ENCODE measurements at regions not wholly inside any gene's neighbourhood (a gene's known extent, or its start where the extent isn't known, plus 50 kb on each side); places are given as distances from the start of the nearest gene placed in this dataset.

GRCh38 chr16:51731160-51731559 is 580.1 kb upstream of the SALL1 start:
- no peak for DNase-seq
- in situ Hi-C loops (cut with MboI; ENCODE audit: low pct_unique_long_range_greater_than_20kb, low sequenced_read_pairs) = no loop called here

GRCh38 chr16:51723036-51723724 is 572.1 kb upstream of the SALL1 start:
- DNase-seq = no peak
- in situ Hi-C loops (cut with MboI; ENCODE audit: low pct_unique_long_range_greater_than_20kb, low sequenced_read_pairs) = no loop called here

DNA sequence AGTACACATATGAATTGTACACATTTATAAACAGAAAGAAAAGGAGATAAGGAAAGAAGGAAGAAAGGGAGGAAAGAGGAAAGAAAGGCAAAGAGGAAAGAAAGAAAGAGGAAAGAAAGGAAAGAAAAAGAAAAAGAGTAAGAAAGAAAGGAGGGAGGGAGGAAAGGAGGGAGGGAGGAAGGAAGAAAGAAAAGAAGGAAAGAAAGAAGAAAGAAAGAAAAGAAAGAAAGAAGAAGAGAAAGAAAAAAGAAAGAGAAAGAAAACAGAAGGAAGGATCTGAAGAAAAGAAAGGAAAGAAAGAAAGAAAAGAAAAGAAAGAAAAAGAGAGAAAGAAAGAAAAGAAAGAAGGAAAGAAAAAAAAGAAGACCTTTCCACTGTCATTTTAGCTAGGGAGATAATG is 571.4 kb upstream of the SALL1 start:
- in situ Hi-C loops (cut with MboI; ENCODE audit: low pct_unique_long_range_greater_than_20kb, low sequenced_read_pairs) = no loop called here
- DNase-seq = no peak

GRCh38 chr16:51719376-51719775 is 568.3 kb upstream of the SALL1 start:
- no peak for DNase-seq
- in situ Hi-C loops (cut with MboI; ENCODE audit: low pct_unique_long_range_greater_than_20kb, low sequenced_read_pairs) = no loop called here

- DNase-seq = no peak
- in situ Hi-C loops (cut with MboI; ENCODE audit: low pct_unique_long_range_greater_than_20kb, low sequenced_read_pairs) = no loop called here
Observed at GRCh38 chr16:51716195-51716594, 565.1 kb upstream of the SALL1 start.

DNA sequence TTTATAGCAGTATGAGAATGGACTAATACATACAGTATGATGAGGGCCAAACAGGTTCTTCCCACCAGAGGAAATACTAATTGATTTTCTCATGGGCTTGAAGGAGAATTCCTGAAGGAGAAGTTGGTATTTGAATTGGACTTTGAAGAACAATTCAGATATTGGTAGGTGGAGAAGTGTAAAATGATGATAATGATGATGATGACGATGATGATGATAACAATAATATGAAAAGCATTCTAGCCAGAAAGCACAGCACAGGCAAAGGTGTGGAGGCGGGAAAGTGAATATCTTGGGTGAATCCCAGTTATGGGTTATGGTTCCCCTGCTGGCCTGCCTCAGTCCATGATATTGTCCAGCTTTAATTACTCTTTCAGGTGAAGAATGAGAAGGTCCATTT is 562.4 kb upstream of the SALL1 start:
- no peak for DNase-seq
- in situ Hi-C loops (cut with MboI; ENCODE audit: low pct_unique_long_range_greater_than_20kb, low sequenced_read_pairs) = no loop called here

GRCh38 chr16:51710905-51711563 is 560.0 kb upstream of the SALL1 start:
- in situ Hi-C loops (cut with MboI; ENCODE audit: low pct_unique_long_range_greater_than_20kb, low sequenced_read_pairs) = no loop called here
- no peak for DNase-seq

DNA sequence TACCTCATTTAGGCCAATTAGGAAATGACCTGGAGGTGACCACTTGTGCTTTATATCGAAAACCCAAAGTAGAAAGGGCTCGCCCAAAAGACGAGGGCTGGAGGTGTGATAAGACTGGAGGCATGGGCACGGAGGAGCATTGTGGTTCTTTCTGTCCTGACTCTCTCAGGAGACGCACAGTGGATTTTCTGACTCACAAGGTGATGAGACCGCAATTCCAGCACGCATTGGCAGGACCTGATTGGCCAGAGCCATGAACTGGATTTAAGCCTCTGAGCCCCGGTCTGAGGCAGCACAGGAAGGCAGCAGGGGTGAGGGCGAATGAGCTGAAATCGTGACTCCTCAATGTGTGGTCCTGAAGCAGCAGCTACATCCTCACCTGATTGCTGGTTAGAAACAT is 559.1 kb upstream of the SALL1 start:
- in situ Hi-C loops (cut with MboI; ENCODE audit: low pct_unique_long_range_greater_than_20kb, low sequenced_read_pairs) = no loop called here
- DNase-seq = no peak

DNA sequence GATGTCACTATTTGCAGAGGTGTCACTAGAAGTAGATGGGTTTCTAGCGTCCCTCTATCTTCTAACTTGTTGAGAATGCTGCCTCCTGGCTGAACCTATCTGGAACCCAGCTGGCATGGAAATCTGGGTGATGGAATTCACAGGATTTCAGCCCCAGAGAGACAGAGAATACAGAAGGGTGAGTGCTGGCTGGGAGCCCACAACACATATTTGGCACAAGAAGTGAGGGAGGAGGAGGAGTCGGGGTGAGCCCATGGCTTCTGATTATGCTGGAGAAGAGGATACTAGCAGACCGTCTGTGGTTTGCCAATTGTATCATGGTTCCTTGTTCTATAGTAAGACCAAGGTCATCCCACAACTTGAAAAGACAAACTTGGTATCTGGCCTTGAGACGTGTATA is 557.8 kb upstream of the SALL1 start:
- in situ Hi-C loops (cut with MboI; ENCODE audit: low pct_unique_long_range_greater_than_20kb, low sequenced_read_pairs) = no loop called here
- no peak for DNase-seq

GRCh38 chr16:51707666-51708065 is 556.6 kb upstream of the SALL1 start:
- in situ Hi-C loops (cut with MboI; ENCODE audit: low pct_unique_long_range_greater_than_20kb, low sequenced_read_pairs) = no loop called here
- DNase-seq = no peak

GRCh38 chr16:51705142-51705541 is 554.1 kb upstream of the SALL1 start:
- in situ Hi-C loops (cut with MboI; ENCODE audit: low pct_unique_long_range_greater_than_20kb, low sequenced_read_pairs) = no loop called here
- DNase-seq = no peak

- no peak for DNase-seq
- in situ Hi-C loops (cut with MboI; ENCODE audit: low pct_unique_long_range_greater_than_20kb, low sequenced_read_pairs) = no loop called here
Observed at GRCh38 chr16:51701025-51701424, 550.0 kb upstream of the SALL1 start.

- in situ Hi-C loops (cut with MboI; ENCODE audit: low pct_unique_long_range_greater_than_20kb, low sequenced_read_pairs) = no loop called here
- DNase-seq = no peak
Observed at GRCh38 chr16:51699686-51700396, 548.8 kb upstream of the SALL1 start.

DNA sequence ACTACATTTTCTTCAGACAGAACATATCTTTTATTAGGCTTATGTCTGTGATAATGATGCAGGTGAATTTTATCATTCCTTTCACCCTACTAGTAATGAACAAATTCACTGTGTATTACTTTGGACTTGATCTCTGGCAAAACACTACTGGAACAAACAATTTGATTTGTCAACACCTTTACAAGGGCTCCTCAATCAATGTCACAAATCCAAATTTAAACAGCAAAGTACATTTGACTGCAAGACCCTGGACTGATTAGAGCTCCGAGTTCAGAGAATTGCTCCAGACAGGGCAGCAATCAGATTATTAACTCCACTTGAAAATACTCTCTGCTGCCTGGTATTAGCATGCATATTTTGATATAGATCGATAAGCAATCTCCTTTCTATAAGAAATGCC is 547.6 kb upstream of the SALL1 start:
- no peak for DNase-seq
- in situ Hi-C loops (cut with MboI; ENCODE audit: low pct_unique_long_range_greater_than_20kb, low sequenced_read_pairs) = no loop called here

DNA sequence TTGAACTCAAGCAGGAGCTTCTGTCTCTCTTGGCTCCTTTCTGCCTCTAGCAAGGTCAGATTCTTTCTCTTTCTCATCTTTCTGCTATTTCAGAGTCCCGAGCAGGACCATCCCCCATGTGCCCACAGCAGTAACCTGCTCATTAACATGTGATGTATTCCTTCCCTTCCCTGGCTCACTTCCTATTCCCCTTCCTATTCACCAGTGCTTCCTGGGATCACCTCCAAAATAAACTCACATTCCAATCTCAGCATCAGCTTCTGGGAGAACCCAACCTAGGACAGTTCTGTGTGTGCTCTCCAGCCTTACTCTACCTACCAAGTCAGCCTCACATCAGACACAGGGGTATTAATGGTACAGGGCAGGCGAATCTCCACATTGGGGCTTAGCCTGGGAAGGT is 546.4 kb upstream of the SALL1 start:
- no peak for DNase-seq
- in situ Hi-C loops (cut with MboI; ENCODE audit: low pct_unique_long_range_greater_than_20kb, low sequenced_read_pairs) = no loop called here

DNA sequence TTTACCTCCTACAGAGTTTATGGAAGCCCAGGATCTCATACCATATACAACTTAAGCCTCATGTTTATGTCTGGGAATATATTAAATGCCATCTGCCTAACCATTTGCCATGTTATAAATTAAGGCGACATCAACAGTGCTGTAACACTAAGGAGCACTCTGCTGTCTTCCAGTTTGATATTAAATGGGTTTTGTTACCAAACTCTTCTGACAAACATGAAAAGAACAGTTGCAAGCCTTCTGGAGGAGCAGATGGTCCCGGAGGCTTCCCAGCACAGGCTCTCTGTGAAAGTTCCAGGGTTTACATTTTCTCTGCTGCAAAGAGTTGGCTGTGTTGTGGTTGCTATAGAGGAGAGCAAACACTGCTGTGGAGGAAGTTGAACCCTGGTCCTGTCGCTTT is 545.3 kb upstream of the SALL1 start:
- no peak for DNase-seq
- in situ Hi-C loops (cut with MboI; ENCODE audit: low pct_unique_long_range_greater_than_20kb, low sequenced_read_pairs) = no loop called here

- in situ Hi-C loops (cut with MboI; ENCODE audit: low pct_unique_long_range_greater_than_20kb, low sequenced_read_pairs) = no loop called here
Observed at GRCh38 chr16:51691109-51691508, 540.0 kb upstream of the SALL1 start.

GRCh38 chr16:51685498-51685897 is 534.4 kb upstream of the SALL1 start:
- DNase-seq = no peak
- in situ Hi-C loops (cut with MboI; ENCODE audit: low pct_unique_long_range_greater_than_20kb, low sequenced_read_pairs) = no loop called here

More at GRCh38 chr16:51691109-51691508, 540.0 kb upstream of the SALL1 start:
- no peak for DNase-seq

GRCh38 chr16:51683882-51684281 is 532.8 kb upstream of the SALL1 start:
- in situ Hi-C loops (cut with MboI; ENCODE audit: low pct_unique_long_range_greater_than_20kb, low sequenced_read_pairs) = no loop called here
- no peak for DNase-seq

DNA sequence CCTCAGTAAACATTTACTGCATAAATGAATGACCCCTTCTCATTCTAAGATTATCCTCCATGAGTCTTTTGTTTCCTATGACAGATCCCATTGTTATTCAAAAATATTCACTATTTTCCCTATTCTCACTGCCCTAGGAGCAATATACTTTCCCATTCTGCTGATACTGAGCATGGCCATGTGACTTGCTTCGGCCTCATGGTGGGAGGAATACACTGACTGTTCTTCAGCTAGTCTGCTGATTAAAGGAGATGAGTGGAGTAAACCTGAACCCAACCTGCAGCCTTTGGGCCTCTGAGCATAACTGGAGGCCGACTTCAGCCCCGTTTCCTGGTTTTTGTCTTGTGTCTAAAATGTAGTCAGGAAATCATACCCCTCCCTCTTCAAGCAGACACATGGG is 531.8 kb upstream of the SALL1 start:
- no peak for DNase-seq
- in situ Hi-C loops (cut with MboI; ENCODE audit: low pct_unique_long_range_greater_than_20kb, low sequenced_read_pairs) = no loop called here

All from KBM-7 (cell line).